ENCODE measurements at regions not wholly inside any gene's neighbourhood (a gene's known extent, or its start where the extent isn't known, plus 50 kb on each side); places are given as distances from the start of the nearest gene placed in this dataset.
"Not testable (repeated sequence)": the region's sequence is repeated elsewhere in the genome, so short reads cannot be mapped to it uniquely, and the experiment has no call there.

DNA sequence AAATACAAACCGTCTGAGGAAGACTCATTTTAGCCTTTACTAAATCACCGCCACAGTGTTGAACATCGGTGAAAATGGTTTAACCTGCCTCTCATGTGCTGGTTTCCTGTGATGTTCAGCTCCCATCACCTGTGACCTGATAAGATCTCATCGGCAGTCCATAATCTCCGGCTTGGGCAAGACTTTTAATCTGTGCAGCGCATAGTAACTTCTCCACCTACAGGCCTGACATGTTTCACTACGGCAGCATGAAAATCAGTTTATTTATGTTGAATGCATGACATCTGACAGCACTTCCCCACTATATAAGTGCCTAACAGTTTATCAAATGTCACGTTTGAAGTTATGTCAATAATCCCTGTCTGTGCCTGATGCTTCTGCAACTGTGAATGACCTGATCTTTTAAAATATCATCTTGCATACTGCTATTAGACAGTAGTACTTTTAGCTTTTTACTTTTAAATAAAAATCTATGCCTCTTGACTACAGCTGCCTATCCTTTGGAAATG, 1919.8 kb upstream of the AGA start:
- DNase-seq, result no peak

DNA sequence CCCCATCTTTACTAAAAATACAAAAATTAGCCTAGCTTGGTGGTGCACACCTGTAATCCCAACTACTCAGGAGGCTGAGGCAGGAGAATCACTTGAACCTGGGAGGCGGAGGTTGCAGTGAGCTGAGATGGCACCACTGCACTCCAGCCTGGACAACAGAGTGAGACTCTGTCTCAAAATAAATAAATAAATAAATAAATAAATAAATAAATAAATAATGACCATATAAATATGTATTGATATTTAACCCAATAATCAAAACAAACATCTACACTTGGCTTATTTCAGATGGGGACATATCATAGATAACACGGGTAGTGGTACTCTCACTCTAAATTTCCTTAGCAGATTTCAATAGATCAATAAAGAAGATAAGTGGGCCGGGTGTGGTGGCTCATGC, 1923.7 kb upstream of the AGA start:
- DNase-seq, result not testable (repeated sequence)

DNA sequence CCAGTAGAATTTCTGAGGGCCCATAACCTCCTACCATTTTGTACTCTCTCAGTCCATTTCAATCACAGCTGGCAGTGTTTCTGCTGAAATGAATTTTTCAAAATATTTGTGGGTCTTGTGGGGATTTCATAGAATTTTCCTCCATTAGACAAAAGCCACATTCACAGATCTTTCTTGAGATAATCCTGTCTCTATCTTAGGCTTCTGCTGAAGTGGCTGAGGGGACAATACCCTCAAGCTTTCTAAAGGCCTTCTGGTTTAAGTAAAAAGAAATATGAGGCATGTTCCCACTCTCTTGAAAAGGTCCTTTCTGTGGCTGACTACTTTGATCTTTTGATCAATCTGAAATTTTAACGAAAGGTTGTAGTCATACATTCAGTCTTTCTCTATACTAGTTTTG, 1930.0 kb upstream of the AGA start:
- DNase-seq, result no peak

DNA sequence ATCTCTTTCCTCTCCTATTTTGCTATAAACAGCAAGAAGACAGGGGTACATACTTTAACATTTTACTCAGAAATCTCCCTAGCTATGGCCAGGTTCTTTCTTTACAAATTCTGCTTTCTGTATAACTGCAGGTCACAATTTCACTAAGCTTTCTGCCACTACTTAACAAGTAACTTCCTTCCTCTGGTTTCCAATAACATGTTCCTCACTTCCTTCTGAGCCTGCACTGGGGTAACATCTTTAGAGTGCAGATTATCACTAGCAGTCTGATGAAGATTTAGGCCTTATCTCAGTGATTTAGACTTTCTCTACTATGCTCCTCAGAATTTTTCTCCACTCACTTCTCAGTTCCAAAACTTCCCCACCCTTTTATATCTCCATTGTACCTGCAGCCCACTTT, 1930.5 kb upstream of the AGA start:
- DNase-seq, result no peak

DNA sequence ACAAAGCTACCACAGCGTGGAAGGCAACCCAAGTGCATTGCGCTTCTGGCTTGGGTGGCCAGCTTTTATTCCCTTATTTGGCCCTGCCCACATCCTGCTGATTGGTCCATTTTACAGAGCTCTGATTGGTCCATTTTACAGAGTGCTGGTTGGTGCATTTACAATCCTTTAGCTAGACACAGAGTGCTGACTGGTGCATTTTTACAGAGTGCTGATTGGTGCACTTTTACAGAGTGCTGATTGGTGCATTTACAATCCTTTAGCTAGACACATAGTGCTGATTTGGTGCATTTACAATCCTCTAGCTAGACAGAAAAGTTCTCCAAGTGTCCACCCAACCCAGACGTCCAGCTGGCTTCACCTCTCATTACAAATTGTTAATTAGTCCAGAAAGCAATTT, 1936.6 kb upstream of the AGA start:
- not testable (repeated sequence) for DNase-seq

DNA sequence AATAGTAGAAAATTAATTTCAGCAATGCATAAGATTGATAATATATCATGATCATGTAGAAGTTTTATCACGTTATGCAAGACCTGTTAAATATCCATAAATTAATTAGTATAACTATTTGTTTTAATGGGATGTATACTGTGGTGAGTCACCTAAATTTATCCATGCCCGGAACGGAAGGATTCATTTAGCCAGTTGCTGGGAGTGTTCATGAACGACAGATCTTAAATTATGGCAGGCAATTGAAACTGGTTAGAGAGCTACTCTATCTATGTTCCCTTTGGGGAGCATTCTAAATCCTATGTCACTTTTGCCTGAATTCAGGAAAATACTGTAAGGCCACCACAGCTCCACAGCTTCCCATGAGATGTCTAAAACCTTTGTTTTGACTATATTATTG, 1950.5 kb upstream of the AGA start:
- DNase-seq, result no peak

DNA sequence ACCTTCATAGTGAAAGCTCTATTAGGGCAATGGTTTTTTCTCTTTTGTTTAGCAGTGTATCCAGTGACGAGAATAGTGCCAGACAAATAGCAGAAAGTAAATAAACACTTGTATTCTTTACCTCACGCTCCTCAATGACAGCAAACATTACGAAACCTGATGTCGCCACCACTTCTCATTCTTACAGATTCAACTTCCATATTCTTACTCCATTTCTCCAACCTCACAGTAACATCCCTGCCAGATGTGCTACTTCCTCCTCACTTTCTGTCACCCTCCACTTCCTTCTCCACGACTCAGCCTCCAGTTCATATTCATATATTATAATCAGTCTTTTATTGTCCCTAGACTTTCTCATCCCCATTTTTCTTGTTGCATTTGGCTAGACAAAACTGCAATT, 1956.2 kb upstream of the AGA start:
- DNase-seq, result no peak

DNA sequence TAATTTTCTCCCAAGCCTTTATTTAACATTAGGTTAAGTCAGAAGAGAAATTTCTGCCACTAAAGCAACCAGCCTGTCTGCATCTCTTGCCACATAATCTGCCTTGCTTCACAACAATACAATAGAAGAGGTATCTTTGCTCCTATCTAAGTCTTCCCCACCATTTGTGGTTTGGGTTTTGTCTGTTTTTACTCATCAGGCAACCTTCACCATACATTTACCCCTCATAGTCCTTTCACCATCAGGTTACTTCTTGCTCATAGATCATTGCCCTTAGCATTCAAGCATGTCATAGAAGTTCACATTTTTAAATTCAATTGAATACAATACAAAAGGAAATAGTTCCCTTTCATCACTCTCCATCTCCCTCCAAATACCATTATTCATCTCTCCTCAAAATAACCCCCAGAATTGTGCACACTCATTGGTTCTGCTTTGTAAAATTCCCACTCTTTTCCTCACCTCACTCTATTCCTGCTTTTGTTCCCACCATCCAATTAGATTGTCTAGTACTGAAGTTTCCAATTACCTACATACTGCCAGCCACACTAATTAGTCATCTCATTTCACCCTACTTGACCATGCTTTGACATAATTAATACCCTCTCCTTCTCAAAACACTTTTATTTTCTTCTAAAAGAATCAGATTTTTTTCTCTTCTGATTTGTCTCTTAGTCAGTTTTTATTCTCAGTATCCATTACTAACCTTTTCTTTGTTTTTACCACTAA, 1957.0 kb upstream of the AGA start:
- no peak for DNase-seq

DNA sequence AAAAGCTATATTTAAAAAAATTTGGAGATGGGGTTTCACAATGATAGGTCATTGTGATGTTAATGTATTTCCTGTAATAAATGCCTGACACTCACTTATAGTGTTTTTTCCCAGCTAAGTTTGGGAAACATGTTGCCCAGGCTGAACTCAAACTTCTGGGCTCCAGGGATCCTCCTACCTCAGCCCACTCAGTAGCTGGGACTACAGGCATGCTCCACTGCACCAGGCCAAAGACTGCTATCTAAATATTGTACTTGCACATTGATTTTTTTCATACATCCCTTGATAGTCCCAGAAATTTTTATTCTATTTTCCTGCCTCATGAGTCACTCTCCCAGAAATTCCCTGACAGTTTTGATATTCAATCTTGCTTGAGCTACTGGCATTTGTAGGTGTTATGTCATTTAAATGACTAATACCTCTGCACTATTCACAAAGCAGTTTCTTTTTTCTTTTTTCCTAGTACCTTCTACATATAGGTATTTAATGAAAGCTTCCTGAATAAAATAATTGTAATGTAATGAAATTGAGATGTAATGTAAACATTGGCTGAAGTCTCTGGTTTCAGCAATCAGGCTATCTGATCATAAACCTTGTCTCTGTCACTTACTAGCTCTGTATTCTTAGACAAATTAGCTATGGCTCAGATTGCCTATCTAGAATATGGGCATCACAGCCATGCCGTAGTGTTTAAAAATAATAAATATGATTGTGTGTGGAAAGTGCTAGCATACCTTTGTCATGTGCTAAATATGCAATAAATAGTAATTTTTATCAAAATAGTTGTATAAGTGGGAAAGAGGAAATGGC, 1973.0 kb upstream of the AGA start:
- DNase-seq, result no peak

DNA sequence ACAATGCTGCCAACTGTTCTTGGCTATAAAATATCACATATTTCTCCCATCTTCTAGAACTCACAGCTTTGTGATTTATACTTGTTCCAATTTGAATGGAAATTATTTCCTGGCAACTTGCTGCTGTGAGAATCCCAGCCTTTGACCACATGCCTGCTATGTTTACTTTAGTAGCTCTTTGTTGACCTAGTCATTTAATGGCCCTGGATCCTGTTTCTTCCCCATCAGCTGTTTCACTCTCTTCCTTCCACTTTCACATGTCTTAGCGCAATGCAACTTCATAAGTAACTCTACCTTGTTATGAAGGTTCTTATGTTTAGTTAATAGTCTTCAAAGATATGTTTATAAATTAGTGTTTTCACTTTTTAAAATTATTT, 1973.6 kb upstream of the AGA start:
- no peak for DNase-seq

DNA sequence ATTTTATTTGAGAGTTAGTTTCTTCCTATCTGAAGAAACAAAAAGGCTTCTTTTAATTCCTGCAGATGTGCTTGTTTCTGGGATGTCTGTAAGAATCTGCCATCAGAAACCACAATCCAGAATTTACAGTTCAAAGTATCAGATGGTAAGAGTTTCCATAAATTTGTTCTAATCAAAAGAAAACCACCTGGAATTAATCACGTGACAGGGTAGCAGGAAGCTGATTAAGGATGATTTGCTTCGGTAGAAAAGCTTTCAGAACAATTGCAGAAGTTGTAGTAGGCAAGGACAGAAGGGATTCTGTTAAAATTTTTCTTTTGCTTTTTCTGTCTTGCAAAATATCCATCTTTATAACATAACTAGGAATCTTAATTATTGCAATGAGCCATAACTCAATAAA, 1975.1 kb upstream of the AGA start:
- no peak for DNase-seq

DNA sequence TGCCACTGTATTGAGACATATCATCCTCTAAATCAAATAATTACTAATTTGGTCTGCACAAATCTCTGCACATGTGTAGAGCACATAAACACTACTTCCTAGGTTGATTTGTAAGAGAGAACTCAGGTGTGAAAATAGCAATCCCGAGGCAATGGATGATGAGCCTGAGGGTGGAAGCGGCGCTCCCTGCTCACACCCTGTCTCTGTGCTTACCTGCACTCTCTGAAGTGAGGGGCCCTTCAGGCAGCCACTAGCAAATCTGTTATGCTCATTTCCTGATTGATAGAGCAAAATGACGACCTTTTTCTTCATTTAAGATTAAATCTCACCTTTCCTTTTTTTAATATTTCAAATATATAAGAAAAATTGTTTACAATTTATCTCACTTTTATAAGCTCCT, 1995.7 kb upstream of the AGA start:
- DNase-seq, result no peak

DNA sequence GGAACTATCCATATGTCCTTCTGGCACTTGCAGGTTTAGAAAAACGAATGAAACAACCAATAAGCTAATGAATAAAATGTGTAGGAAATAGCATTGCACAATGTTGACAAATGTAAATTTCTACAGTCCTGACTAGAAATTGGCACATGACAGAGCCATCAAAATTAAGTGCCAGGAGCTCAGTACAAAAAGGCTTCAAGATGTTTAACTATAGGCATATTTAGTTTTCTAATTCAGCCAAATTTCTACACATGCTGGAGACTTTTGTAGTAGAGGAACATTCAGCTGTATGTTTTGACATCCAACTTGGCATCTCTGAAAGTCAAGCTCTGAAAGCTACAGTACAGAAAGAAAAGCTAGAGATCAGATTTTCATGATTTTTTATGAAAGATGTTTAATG, 1999.4 kb upstream of the AGA start:
- no peak for DNase-seq

DNA sequence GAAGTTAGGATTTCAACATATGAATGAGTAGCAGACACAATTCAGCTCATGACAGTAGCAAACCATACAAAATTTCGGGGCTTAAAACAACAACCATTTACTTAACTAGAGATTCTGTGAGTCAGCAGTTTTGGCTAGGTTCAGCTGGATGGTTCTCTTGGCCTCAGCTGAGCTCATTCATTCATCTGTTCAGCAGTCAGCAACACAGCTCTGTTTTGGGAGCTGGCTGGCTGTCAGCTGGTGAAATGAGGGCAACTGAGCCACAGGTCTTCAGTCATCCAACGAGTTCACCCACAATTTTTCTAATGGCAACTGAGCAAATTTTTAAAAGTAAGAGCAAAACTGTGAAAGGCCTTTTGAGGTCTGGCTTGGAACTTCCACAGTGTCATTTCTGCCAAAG, 2005.1 kb upstream of the AGA start:
- DNase-seq, result no peak

DNA sequence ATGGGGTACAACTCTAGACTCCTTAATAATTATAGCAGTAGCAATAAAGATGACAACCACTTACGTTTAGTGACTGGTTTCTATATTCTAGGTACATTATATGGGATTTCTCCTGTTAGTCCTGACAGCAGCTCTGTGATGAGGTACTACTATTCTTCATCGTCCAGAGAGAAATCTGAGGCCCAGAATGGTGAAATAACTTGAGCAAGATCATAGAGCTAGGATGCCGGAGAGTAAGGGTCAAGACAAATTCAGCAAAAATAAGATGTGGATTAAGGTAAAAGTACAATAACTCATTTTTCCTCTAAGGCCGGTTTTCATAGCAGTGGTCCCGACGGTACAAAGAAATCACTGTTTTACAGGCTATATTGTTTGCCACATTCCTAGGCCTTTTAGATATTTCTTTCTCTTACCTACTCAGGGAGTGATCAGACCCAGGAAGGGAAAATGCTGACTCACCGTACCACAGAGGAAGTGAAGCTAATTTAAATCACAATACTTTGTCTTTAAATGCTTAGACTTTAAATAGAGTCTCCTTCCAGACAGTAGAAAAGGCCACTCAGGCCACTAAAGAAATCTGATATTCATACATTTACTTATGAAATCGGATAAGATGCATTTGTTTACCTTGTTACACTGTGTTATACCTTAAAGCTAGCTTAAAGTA, 2023.0 kb upstream of the AGA start:
- DNase-seq, result no peak

DNA sequence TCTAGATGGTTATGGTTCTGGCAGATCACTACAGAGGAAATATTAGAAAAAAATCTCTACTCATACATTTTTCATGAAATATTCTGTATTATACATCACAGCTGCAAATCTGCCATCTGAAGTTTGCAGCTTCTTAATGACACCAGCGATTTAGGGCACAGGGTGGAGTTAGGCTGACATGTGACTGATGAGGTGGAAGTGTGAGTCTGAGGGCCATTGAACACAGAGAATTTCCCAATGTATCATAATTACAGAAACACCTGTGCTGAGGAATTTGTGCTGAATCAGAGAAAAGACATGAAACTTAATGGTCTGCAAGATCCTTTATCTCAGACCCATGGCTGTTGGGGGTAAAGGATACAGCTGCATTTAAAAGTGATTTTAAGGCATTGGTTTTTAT, 2025.6 kb upstream of the AGA start:
- DNase-seq, result no peak

DNA sequence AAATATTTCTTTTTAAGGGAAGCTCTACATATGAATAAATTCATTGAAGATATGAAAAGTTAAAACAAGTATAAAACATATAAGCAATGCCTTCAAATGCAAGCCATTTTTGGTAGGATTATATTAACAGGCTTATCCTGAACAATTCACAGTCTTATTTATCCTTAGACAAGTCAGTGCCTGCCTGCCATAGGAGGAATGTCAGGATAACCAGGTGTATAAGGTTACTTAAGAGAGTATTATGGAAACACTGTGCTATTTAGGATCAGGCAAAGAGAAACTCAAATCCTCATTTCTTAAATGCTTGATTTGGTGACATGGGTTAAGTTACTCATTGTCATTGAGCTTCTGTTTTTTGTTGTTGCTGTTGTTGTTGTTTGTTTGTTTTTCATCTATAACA, 2029.9 kb upstream of the AGA start:
- no peak for DNase-seq

DNA sequence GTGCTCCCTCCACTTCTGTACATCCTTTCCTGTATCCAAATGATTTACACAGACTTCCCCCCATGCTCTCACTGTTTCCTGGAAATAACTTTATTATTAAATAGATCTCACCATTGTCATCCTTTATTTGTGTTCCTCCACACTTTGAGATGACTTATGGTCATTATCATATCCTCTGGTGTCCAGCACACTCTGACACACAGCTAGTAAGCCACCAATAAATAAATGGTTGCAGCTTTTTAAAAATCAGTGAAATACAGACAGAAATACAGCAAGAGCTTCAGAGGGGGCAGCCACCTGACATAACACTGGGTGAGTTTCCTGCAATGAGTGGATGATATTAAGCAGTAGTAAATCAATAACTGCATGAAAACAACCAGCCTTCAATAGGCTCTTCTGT, 2036.4 kb upstream of the AGA start:
- no peak for DNase-seq

DNA sequence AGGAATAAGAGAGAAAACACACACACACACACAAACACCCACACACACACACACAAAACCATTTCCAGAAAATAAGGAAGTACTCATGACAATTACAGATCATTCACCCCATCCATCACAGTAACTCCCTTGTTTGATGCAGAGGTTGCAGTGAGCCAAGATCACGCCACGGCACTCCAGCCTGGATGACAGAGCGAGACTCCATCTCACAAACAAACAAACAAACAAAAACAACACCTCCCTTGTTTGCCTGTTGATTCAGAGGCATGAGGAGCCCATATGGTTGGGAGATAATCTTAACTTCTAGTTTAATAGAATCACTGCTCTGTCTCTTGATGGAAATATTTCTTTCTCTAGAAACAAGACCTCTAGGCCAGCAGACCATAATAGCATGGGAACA, 2043.5 kb upstream of the AGA start:
- no peak for DNase-seq

DNA sequence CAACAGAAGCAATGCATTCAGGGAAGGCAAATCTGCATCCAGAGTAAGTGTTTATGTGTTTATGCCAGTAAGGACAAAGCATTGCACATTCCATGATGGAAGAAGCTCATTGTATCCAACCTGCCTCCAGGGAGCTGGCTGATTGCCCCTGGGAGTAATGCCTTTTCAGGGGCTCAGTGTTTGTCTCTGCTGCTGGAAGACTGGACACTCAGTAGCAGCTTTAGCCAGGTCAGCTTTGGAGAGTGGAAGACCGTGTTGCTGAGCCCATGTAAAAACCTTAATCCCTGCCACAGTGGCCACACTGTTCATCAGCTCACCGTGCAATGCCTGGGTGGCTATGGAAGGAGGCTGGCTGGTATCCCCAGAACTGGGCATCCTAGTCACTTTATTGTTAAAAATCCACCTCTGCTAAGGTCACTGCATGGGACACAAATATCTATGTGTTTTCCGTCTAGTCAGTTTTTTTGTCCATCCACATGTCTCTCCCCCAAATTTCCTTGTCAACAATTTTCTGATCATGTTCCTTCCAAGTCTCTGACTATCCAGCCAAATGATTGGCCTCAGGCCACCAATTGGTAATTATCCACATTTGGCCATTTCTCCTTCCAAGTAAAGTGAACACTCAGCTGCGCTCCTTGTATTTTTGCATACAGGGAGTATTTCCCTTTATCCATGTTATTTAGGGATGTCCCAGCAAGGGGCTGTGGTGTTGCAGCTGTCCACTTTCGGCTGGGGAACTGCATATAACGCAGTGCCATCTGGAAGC, 2044.5 kb upstream of the AGA start:
- DNase-seq, result no peak

DNA sequence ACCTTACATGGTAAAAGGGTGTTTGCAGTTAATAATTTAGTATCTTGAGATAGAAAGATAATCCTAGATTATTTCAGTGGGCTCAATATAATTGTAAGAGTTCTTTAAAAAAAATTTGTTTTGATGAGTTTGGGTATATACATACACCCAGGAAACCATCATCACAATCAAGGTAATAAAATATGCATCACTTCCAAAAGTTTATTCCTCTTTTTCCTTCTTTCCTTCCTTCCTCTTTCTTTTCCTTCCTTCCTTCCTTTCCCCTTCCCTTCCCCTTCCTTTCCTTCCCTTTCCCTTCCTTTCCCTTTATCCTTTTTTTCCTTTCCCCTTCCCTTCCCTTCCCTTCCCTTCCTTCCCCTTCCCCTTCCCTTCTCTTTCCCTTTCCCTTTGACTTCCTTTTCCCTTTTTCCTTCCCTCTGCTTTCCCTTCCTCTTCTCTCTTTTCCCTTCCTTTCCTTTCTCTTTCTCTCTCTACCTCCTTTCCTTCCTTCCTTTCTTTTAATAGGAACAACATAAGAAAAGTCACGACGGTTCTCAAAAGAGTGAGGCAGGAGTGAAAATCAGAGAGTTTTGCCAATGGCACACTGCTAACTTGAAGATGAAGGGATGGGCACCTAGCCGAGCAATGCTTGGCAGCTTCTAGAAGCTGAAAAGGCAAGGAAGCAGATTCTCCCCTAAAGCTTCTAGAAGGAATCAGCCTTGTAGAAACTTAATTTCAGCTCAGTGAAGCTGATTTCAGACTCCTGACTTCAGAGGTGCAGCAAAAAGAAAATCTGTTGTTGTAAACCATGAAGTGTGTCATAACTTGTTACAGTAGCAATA, 2050.2 kb upstream of the AGA start:
- no peak for DNase-seq

DNA sequence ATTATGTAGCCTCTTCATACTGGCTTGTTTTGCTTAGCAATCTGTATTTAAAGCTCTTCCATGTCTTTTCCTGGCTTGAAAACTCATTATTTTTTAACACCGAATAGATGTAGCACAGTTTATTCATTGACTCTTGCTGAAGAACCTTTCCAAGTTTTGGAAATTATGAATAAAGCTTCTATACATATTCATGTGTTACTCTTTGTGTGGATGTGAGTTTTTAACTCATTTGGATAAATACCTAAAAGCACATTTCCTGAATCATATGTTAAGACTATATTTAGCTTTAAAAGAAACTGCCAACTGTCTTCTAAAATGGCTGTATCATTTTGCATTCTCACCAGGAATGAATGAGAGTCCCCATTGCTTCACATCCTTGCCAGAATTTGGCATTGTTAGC, 2061.7 kb upstream of the AGA start:
- no peak for DNase-seq
